Sigmoid colon (tissue), 3 donors: ENCODE measurements at regions not wholly inside any gene's neighbourhood (a gene's known extent, or its start where the extent isn't known, plus 50 kb on each side); places are given as distances from the start of the nearest gene placed in this dataset.

Experiments used
- CTCF ChIP-seq, 4 experiments: fragments of 450-650 bp in 3 of 4; fragments of 200-600 bp in 1 of 4; IDR thresholded peaks; one replicate each; pipeline ENCODE4 v1.5.1; 2016 to 2019; ENCODE audit warnings: antibody characterized with exemption in 4 of 4, mild to moderate bottlenecking in 3 of 4, moderate library complexity in 2 of 4
- POLR2A ChIP-seq, 2 donors: fragments of 450-650 bp; IDR thresholded peaks; one replicate each; pipeline ENCODE4 v1.6.1; 2016; ENCODE audit warnings: antibody characterized with exemption in 2 of 2, mild to moderate bottlenecking in 2 of 2, moderate library complexity in 2 of 2

DNA sequence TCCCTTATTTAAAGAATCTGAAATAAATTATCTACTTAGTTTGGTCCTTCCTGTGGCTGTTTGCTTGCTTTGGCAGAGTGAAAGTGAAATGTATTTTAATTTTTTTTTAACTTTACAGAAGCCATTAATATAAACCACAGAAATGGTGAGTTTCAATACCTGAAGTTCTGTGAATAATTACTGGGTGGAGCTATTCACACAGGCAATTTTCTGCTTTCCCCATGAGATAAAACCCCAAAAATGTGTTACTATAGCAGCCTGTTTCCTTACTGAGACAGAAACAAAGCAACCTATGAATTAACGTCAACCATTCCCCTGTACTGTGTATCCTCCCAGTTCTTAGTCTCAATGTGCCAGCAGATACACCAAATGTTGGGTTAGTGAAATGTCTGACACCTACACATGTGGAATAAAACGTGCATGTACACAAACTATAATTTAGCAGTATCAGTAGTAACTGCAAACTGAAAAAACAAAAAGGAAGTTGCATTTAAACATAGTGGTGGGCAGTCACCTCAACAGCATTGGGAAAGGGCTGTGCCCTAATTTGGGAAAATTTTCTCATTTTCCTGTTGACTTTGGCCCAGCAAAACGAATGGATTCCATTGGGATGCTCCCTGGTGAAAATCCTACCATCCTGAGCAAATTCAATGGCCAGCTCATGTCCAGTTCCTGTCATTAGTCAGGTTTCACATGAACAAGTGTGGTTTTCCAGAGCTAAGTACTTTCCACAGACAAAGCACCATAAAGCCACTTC is 73.1 kb upstream of the RMDN2 start:
- TF ChIP-seq CTCF (IDR thresholded peaks at IDR 0.05) (no peak), POLR2A (IDR thresholded peaks at IDR 0.05) (no peak)
